Kidney capillary endothelial cell (primary cell): ENCODE measurements at regions not wholly inside any gene's neighbourhood (a gene's known extent, or its start where the extent isn't known, plus 50 kb on each side); places are given as distances from the start of the nearest gene placed in this dataset.
"Not testable (repeated sequence)": the region's sequence is repeated elsewhere in the genome, so short reads cannot be mapped to it uniquely, and the experiment has no call there.

Experiments
- DNase-seq: peaks from one replicate; pipeline ENCODE4 v3.0.0-alpha.2; 2018; ENCODE audit warnings: low spot score

DNA sequence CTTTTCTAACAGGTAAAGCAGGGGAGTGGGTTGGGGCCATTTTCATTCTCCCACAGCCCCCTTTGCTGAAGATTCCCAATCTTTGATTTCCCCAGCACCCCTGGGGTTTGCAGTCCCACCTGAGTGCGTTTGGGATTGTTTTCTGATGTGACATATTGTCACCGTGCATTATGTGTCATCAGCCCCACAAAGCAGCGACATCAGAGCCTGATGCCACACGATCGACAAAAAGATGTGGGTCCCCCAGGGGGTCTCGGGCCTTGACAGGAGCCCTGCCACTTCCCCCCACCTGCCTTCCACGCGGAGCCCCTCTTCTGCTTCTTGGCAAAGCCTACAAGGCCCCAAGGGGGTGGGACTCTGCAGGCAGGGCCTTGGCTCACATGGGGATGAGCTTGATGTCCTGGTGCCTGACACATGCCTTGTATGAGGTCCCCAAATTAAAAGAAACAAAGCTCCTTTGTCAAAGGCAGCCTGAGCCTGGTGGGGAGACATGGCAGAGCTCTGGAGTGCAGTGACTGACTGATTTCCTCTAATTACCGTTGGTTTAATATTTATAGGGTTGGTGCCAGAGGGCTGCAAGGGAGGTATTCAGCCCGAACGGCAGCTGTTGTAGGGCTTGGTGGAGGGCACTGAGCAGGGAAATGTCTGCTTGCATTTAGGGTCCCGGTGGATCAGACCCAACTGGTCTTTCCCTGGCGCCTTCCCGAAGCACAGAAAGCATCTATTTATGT, 149.2 kb downstream of the MIAT start:
- DNase-seq, result no peak

DNA sequence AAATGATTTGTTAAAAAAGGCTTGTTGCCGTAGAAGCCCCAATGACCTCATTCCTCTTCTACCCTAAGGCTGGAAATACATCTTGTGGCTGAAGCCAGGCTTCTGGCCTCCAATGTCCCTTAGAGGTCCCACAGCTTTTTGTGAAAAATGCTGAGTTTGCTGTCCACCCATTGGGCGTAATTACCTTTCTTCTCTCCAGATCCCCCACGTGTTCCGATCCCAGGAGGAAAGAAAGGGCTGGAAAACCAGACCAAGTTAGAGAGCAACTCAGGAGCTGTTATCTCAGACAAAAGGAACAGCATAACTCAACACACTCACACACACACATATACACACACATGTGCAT, 154.2 kb downstream of the MIAT start:
- no peak for DNase-seq

- no peak for DNase-seq
These were observed 155.3 kb downstream of the MIAT start for GRCh38 chr22:26812731-26813130.

- no peak for DNase-seq
These were observed 159.3 kb downstream of the MIAT start for GRCh38 chr22:26816726-26817125.

DNA sequence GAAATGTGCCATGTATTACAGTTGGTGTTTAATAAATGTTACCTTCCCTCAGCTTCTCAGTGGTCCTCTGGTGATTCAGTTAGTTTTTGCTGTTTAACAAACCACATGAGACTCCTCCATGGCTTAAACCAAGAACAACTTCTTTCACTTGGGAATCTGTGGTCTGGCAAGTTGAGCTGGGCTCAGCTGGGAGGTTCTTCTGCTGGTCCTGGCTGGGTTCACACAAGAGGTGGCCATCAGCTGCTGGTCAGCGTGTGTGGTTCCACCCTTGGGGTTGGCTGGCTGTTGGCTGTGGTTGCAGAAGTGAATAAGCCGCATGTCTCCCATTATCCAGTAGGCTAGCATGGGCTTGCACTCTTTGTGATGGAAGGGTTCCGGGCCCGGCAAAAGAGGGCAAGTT, 160.5 kb downstream of the MIAT start:
- no peak for DNase-seq

GRCh38 chr22:26821854-26822253, 164.5 kb downstream of the MIAT start:
- no peak for DNase-seq

DNA sequence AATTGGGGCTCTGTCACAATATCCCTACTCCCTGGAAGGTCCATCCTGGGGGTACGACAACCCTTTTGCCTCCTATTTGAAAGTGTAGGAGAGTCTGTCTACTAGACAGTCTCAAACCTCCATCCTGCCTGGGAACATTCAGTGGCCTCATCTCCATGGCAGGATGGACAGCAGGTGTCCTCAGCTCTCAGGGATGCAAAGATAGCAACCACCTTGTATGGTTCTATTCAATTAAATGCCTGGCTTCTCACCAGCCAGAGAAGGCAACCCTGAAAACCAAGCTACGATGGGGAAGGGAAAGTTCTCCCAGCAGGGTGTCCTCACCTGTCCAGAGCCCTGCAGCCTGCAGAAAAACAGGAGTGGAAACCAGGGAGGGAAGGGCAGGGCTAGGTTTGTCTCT, 164.9 kb downstream of the MIAT start:
- no peak for DNase-seq

DNA sequence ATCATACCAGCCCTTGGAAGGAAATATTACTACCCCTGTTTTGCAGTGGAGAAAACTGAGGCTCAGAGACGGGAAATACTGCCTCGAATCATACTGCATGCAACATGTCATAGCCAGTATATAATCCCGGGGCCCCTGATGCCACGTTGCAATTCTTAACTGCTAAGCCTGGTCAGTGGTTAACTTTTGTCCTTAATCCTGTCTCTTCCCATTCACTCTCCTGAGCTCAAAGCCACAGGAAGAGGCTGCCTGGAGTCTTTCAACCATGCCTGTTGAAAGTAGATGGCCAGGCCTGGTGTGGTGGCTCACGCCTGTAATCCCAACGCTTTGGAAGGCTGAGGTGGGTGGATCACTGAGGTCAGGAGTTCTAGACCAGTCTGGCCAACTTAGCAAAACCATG, 166.6 kb downstream of the MIAT start:
- no peak for DNase-seq

DNA sequence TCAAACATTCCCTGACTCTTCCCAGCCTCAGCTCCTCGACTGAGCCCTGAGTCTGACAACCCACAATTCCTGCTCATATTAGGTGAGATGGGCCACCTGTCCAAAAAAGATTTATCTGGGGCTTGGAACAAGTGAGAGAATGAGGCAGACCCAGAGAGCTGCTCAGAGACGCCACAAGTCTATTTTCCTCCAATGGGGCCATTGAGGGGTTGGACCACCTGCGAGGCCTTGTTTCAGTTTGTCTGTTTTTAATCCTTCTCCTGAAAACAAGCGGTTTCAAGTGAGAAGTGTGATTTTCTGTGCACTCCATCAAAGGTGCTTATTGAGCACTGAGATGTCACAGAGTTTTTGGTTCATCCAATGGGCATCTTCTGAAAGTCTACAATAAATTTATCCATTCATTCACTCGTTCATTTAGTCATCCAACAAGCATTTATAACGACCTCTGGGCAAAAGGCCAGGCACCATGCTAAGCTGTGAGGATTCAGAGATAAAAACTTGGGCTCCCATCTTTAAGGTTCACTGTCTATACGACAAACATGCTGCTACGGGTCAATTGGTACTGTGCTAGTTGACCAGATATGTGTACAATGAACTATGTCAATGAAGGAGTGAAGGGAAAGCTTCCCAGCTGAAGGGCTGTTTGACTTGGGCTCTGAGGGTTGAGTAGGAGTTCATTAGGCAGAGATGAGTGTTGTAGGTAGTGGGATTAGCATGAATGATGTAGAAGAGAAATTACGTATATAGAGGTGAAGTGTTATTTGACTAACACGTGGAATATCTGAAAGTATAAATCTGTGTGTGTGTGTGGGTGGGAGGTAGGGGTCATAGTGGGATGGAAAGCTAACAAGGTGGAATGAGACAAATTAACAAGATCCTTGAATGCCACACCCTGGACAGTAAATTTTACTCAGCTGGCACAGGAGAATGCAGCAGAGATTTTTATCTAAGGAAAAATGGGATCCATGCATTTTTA, 168.9 kb downstream of the MIAT start:
- DNase-seq, result no peak

DNA sequence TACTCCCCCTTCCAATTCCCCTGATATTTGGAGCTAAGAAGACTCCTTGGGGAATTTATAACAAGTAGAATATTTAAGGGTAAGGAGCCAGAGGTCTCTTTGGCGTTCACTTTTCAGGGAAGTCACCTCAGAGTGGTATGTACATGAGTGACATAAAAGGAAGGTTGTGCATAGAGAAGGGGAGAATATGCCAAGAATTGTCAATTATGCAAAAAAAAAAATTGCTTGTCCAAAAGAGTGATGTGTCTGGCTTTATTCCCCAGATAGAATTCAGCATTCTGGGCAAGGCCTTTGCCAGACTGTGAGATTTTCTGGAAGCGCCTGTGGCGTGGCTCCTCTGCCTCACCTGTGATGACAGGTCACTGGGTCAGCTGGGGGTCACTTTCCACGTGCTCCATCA, 170.2 kb downstream of the MIAT start:
- no peak for DNase-seq

GRCh38 chr22:26828311-26828710, 170.9 kb downstream of the MIAT start:
- DNase-seq, result no peak

DNA sequence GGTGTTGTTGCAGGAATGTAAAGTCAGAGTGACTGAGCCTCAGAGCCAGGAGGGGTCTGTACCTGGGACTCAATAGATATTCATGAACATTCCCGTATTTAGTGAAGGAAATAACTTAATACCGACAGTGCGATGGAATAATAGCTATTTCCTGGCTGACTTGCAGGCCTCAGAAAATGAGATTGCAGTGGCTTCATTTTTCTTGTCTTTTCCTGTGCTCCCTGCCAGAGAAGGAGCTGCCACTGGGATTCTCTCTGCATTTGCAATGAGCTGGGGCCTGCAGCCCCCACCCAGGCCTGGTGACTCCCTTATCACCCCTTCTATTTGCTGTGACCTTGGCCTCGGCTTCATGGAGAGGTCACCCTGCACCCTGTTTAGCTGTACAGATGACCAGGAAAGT, 173.4 kb downstream of the MIAT start:
- DNase-seq, result no peak

DNA sequence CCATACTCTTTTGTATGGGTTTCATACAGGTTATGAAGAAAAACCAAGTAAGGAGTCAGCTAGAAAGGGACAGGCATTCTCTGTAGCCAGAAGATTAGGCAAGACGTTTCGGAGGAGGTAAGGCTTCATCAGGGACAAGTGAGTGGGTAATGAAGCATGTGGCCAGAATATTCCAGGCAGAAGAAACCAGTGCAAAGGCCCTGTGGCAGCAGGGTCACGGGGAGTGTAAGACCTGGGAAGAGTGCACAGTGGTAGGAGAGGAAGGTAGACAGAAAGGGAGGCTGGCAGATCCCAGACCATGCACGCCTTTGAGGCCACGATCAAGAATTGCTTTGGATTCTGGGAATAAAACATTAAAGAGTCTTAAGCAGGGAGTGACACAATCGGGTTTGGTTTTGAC, 177.6 kb downstream of the MIAT start:
- no peak for DNase-seq

GRCh38 chr22:26835929-26836528, 178.6 kb downstream of the MIAT start:
- DNase-seq, result peak; percentile 51

DNA sequence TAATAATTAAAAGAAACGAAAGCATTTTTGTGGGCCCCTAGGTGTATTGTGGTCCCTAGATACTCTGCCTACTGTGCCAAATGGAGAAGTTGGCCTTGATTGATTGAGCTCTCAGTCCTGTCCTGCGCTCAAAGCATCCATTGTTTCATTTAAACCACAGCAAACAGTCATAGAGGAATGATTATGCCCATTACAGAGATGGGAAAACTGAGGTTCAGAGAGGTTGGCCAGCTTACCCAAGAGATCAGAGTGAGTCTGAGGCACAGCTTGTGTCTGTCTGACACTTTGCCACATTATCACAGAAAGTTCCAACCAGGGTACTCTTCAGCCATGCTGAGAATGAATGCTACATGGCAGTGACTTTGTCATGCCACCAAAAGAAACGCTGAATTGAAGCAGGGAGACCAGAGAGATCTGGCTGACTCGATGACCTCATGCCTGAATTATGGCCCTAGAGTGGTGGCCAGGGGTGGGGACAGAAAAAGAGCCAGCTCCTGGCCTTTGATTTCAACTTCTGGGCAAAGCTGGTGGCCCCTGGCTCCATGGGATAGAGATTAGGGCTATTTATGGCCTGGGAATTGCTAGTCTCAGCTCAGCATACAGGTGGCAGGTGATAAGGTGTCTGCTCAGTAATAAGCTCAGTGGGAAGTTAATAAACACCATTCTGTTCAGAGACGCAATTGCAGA, 180.5 kb downstream of the MIAT start:
- DNase-seq, result no peak

DNA sequence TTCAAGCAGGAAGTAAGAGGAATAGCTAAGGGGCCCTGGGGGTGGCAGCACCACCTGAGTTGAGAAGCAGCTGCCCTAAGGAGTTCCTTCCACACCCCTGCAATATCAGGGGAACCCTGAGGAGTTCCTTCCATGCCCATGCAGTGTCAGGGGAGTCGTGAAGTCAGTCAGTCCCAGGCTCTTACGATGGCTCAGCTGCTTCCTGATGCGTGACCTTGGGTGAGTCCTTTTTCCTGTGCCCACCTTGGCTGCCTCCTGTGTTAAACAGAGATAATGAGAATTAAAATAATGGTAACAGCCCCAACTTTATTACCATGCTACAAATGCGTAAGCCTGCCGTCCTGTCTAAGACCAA, 181.1 kb downstream of the MIAT start:
- no peak for DNase-seq

DNA sequence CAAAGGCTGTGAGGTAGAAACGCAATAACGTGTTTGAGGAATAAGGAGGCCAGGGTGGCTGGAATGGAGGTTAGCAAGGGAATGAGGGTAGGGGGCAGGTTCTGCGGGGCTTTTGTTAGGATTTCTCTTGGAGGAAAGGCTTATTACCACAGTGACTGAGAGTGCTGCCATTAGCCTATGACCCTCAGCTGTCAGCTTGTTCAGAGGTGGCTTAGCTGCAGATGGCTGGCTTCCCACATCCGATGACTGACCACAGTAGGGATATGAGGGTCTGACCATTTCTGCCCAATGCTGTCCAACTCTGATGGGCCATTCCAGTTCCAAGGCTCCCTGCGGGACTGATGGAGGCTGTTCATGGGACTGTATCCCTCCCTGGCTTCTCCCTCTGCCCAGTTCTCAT, 181.8 kb downstream of the MIAT start:
- no peak for DNase-seq

GRCh38 chr22:26840770-26841169, 183.4 kb downstream of the MIAT start:
- not testable (repeated sequence) for DNase-seq

GRCh38 chr22:26842103-26842502, 184.7 kb downstream of the MIAT start:
- DNase-seq, result no peak

GRCh38 chr22:26845021-26845743, 187.8 kb downstream of the MIAT start:
- no peak for DNase-seq

- no peak for DNase-seq
These were observed 188.7 kb downstream of the MIAT start for GRCh38 chr22:26846076-26846475.

DNA sequence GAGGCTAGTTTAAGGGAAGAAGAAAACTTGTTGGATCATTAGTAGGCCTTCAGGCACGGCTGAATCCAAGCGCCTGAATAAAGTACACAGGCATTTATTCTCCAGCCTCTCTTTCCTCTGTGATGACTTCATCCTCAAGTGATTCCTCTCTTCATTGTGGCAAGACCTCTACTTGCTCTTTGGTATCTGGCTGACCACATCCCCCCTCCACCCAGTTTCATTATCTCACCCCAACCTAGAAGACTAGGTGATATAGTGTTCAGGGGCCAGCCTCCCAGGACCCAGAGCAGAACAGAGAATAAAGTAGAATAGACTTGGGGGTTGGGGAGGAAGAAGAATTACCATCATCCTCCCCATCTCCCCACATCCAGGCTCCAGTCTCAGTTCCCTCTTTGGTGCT, 189.3 kb downstream of the MIAT start:
- DNase-seq, result no peak
